Thyroid gland (tissue), 4 donors: ENCODE measurements at regions not wholly inside any gene's neighbourhood (a gene's known extent, or its start where the extent isn't known, plus 50 kb on each side); places are given as distances from the start of the nearest gene placed in this dataset.

ENCODE experiments used
- CTCF ChIP-seq, 6 experiments: fragments of 200-600 bp in 3 of 6; fragments of 450-650 bp in 3 of 6; sonication (generic) in 3 of 6; IDR thresholded peaks; one replicate each; pipeline ENCODE4 v1.5.1; 2016 to 2019; ENCODE audit warnings: antibody characterized with exemption in 6 of 6, mild to moderate bottlenecking in 2 of 6, inconsistent platforms in 1 of 6, moderate library complexity in 1 of 6
- POLR2A ChIP-seq, 2 donors: fragments of 450-650 bp; IDR thresholded peaks; one replicate each; pipeline ENCODE4 v1.6.1; 2017; ENCODE audit warnings: antibody characterized with exemption in 2 of 2, mild to moderate bottlenecking in 2 of 2, moderate library complexity in 1 of 2

GRCh38 chr10:21057989-21058388 lies 160.9 kb upstream of the NEBL start:
- TF ChIP-seq CTCF (IDR thresholded peaks at IDR 0.05) (no peak), POLR2A (IDR thresholded peaks at IDR 0.05) (no peak)
